ENCODE measurements at regions not wholly inside any gene's neighbourhood (a gene's known extent, or its start where the extent isn't known, plus 50 kb on each side); places are given as distances from the start of the nearest gene placed in this dataset.

DNA sequence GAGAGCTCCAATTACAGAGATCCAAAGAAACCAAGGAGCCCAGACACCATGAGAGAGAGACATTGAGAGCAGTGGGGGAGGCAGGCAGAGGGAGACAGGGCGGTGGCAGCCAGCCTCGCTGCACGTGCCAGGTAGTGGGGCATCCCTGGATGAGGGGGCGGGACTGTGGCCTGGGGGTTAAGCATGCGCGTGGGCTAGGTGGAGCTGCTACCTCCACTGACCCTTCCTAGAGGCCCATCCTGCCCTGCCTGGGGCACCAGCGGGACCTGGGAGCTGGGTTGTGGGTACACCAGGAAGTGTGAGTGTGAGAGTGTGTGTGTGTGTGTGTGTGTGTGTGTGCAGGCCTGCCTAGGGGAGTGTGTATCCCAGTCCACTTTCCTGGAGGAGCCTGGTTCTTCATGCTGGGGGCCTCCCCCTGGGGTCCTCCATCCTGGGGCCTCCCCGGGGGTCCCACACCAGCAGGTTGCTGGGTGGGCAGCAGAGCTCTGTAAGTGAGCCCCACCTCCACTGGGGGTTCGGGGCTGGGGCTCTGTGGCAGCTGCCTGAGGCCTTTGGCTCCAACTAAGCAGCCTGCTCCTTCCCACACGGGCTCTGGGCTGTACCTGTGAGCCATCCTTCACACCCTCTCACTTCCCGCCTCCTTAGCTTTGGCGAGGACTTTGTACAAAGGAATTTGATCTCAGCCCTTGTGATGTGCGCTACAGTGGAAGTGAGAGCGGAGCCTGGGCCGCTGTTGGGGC is 127.4 kb downstream of the IRF8 start:
- TF ChIP-seq EGR1 (IDR thresholded peaks at IDR 0.05), result no peak

GRCh38 chr16:86026916-86027315 is 128.0 kb downstream of the IRF8 start:
- TF ChIP-seq RAD21 (IDR thresholded peaks at IDR 0.05; ENCODE audit: low read depth) (no peak), TEAD4 (IDR thresholded peaks at IDR 0.05) (no peak), CREB1 (IDR thresholded peaks at IDR 0.05; ENCODE audit: low read depth) (no peak), MAX (IDR thresholded peaks at IDR 0.05) (no peak), EGR1 (IDR thresholded peaks at IDR 0.05) (no peak)

GRCh38 chr16:86027373-86028126 is 128.6 kb downstream of the IRF8 start:
- TF ChIP-seq TCF12 (IDR thresholded peaks at IDR 0.05; ENCODE audit: low read depth) (no peak), FOXM1 (IDR thresholded peaks at IDR 0.05; ENCODE audit: borderline replicate concordance, low read depth) (no peak), YY1 (IDR thresholded peaks at IDR 0.05; ENCODE audit: low read depth) (no peak), TAF1 (IDR thresholded peaks at IDR 0.05; ENCODE audit: low read depth) (no peak), CREB1 (IDR thresholded peaks at IDR 0.05; ENCODE audit: low read depth) (no peak), NFIC (IDR thresholded peaks at IDR 0.05) (no peak), EP300 (IDR thresholded peaks at IDR 0.05; ENCODE audit: borderline replicate concordance) (no peak), RAD21 (IDR thresholded peaks at IDR 0.05; ENCODE audit: low read depth) (no peak), ZBTB7A (IDR thresholded peaks at IDR 0.05; ENCODE audit: low read depth) (no peak), CEBPB (IDR thresholded peaks at IDR 0.05) (no peak), MAX (IDR thresholded peaks at IDR 0.05) (no peak), EGR1 (IDR thresholded peaks at IDR 0.05) (no peak), TEAD4 (IDR thresholded peaks at IDR 0.05) (no peak)
- TF ChIP-seq, protein P1, sequence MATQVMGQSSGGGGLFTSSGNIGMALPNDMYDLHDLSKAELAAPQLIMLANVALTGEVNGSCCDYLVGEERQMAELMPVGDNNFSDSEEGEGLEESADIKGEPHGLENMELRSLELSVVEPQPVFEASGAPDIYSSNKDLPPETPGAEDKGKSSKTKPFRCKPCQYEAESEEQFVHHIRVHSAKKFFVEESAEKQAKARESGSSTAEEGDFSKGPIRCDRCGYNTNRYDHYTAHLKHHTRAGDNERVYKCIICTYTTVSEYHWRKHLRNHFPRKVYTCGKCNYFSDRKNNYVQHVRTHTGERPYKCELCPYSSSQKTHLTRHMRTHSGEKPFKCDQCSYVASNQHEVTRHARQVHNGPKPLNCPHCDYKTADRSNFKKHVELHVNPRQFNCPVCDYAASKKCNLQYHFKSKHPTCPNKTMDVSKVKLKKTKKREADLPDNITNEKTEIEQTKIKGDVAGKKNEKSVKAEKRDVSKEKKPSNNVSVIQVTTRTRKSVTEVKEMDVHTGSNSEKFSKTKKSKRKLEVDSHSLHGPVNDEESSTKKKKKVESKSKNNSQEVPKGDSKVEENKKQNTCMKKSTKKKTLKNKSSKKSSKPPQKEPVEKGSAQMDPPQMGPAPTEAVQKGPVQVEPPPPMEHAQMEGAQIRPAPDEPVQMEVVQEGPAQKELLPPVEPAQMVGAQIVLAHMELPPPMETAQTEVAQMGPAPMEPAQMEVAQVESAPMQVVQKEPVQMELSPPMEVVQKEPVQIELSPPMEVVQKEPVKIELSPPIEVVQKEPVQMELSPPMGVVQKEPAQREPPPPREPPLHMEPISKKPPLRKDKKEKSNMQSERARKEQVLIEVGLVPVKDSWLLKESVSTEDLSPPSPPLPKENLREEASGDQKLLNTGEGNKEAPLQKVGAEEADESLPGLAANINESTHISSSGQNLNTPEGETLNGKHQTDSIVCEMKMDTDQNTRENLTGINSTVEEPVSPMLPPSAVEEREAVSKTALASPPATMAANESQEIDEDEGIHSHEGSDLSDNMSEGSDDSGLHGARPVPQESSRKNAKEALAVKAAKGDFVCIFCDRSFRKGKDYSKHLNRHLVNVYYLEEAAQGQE (IDR thresholded peaks at IDR 0.05; ENCODE audit: low read depth), result no peak
- TF ChIP-seq, protein P2, sequence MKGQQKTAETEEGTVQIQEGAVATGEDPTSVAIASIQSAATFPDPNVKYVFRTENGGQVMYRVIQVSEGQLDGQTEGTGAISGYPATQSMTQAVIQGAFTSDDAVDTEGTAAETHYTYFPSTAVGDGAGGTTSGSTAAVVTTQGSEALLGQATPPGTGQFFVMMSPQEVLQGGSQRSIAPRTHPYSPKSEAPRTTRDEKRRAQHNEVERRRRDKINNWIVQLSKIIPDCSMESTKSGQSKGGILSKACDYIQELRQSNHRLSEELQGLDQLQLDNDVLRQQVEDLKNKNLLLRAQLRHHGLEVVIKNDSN (IDR thresholded peaks at IDR 0.05), result no peak

- TF ChIP-seq, protein P1 (IDR thresholded peaks at IDR 0.05; ENCODE audit: low read depth), result no peak
- no peak for TF ChIP-seq CREB1 (IDR thresholded peaks at IDR 0.05; ENCODE audit: low read depth)
- TF ChIP-seq CEBPB (IDR thresholded peaks at IDR 0.05), result no peak
Observed at GRCh38 chr16:86029131-86029741, 130.3 kb downstream of the IRF8 start.

DNA sequence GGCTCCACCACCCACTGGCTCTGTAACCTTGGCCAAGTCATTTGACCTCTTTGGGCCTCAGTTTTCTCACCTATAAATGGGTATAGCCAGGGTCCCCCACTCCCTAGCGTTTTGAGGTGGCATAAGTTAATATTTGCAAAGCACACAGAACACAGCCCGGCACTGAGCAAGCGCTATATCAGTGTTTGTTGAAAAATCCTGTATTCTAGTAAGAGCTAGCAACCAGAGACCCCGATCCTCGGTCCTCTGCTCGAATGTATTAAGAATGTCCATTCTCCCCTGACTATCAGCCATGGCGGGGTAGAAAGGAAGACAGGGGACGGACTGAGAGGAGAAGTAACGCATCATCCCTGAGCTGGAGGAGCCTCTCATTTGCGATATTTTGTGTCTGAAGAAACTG is 131.2 kb downstream of the IRF8 start:
- TF ChIP-seq TCF12 (IDR thresholded peaks at IDR 0.05; ENCODE audit: low read depth), result no peak
- TF ChIP-seq TEAD4 (IDR thresholded peaks at IDR 0.05), result no peak
- TF ChIP-seq ZBTB7A (IDR thresholded peaks at IDR 0.05; ENCODE audit: low read depth), result no peak
- no peak for TF ChIP-seq YY1 (IDR thresholded peaks at IDR 0.05; ENCODE audit: low read depth)
- TF ChIP-seq MAX (IDR thresholded peaks at IDR 0.05), result no peak
- no peak for TF ChIP-seq RAD21 (IDR thresholded peaks at IDR 0.05; ENCODE audit: low read depth)
- no peak for TF ChIP-seq EGR1 (IDR thresholded peaks at IDR 0.05)
- no peak for TF ChIP-seq CEBPB (IDR thresholded peaks at IDR 0.05)
- TF ChIP-seq NFIC (IDR thresholded peaks at IDR 0.05), result no peak
- TF ChIP-seq TAF1 (IDR thresholded peaks at IDR 0.05; ENCODE audit: low read depth), result no peak
- TF ChIP-seq, protein P2 (IDR thresholded peaks at IDR 0.05), result no peak
- no peak for TF ChIP-seq CREB1 (IDR thresholded peaks at IDR 0.05; ENCODE audit: low read depth)
- TF ChIP-seq, protein P1 (IDR thresholded peaks at IDR 0.05; ENCODE audit: low read depth), result no peak
- no peak for TF ChIP-seq FOXM1 (IDR thresholded peaks at IDR 0.05; ENCODE audit: borderline replicate concordance, low read depth)
- TF ChIP-seq EP300 (IDR thresholded peaks at IDR 0.05; ENCODE audit: borderline replicate concordance), result no peak

Measured in Ishikawa (cell line).